HCT116 (cell line): ENCODE measurements at regions not wholly inside any gene's neighbourhood (a gene's known extent, or its start where the extent isn't known, plus 50 kb on each side); places are given as distances from the start of the nearest gene placed in this dataset.

ENCODE experiments used
- CTCF ChIP-seq, 3 experiments: fragments of 200-600 bp in 1 of 3; sonication (generic) in 1 of 3; IDR thresholded peaks in 2 of 3; conservative IDR thresholded peaks in 1 of 3; 2 replicates each; pipeline ENCODE4 v1.5.1; 2012 to 2017; ENCODE audit warnings: low read depth in 2 of 3, low read length in 2 of 3, antibody characterized with exemption in 1 of 3, borderline replicate concordance in 1 of 3, control low read depth in 1 of 3, mild to moderate bottlenecking in 1 of 3, mixed read lengths in 1 of 3, mixed run types in 1 of 3, moderate library complexity in 1 of 3; ENCODE audit not compliant: insufficient read depth in 1 of 3
- EGR1 ChIP-seq: IDR thresholded peaks from 2 replicates; pipeline ENCODE4 v1.6.1; 2012; ENCODE audit warnings: low read depth
- ELF1 ChIP-seq: IDR thresholded peaks from 2 replicates; pipeline ENCODE4 v1.6.1; 2012; ENCODE audit warnings: low read depth, borderline replicate concordance
- EZH2 ChIP-seq: fragments of 200-600 bp; sonication (generic); IDR thresholded peaks from 2 replicates; pipeline ENCODE4 v1.6.1; 2017; ENCODE audit warnings: antibody characterized with exemption, mixed run types
- EZH2phosphoT487 ChIP-seq: fragments of 200-600 bp; IDR thresholded peaks from 2 replicates; pipeline ENCODE4 v1.6.1; 2018; ENCODE audit warnings: antibody characterized with exemption, borderline replicate concordance
- POLR2A ChIP-seq: IDR thresholded peaks from 2 replicates; pipeline ENCODE4 v1.7.0; 2011; ENCODE audit warnings: borderline replicate concordance; ENCODE audit not compliant: insufficient read depth, insufficient read length; ENCODE audit errors: extremely low read depth
- POLR2AphosphoS5 ChIP-seq: IDR thresholded peaks from 2 replicates; pipeline ENCODE4 v1.6.1; 2011; ENCODE audit warnings: mild to moderate bottlenecking, low read depth, low read length, moderate library complexity
- RAD21 ChIP-seq: IDR thresholded peaks from 2 replicates; pipeline ENCODE4 v1.6.1; 2012; ENCODE audit warnings: low read depth, mild to moderate bottlenecking
- SIN3A ChIP-seq: IDR thresholded peaks from 2 replicates; pipeline ENCODE4 v1.6.1; 2012; ENCODE audit warnings: low read depth
- YY1 ChIP-seq: IDR thresholded peaks from 2 replicates; pipeline ENCODE4 v1.6.1; 2011; ENCODE audit warnings: low read length, low read depth, moderate library complexity, mild to moderate bottlenecking; ENCODE audit not compliant: insufficient replicate concordance; ENCODE audit errors: extremely low read depth
- ZFX ChIP-seq: fragments of 450-650 bp; IDR thresholded peaks from 2 replicates; pipeline ENCODE4 v1.6.1; 2017
- ZNF274 ChIP-seq: fragments of 200-500 bp; sonication (Bioruptor generic); IDR thresholded peaks from 2 replicates; pipeline ENCODE4 v1.6.1; 2014; ENCODE audit warnings: mild to moderate bottlenecking, low read depth, low read length, inconsistent platforms
- TF ChIP-seq, protein P1 (sequence below): IDR thresholded peaks from 2 replicates; pipeline ENCODE4 v1.6.1; 2012; ENCODE audit warnings: low read depth

DNA sequence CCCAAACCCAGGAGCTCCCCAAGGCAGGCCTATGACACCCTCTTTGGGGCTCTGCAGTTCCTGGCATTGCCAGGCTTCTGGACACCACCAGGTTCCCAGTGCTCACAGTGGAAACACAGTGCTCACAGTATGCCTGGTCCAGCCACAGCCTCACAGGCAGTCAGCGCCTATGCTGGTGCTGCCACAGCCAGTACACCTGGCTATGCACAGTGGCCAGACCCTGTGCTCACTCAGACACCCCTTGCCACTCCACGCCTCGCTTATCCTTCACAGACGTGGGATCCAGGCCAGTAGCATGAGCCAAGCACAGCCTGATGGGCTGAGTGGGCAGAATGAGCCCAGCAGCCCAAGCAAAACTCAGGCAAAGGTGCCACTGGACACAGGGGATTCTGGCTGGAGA is 579.2 kb upstream of the ADGRL2 start:
- TF ChIP-seq POLR2A: no peak
- no peak for TF ChIP-seq CTCF (IDR thresholded peaks at IDR 0.05 in 2 of 3, conservative IDR thresholded peaks at IDR 0.05 in 1 of 3; ENCODE audit: borderline replicate concordance in 1 of 3, insufficient read depth in 1 of 3, low read depth in 2 of 3, low read length in 2 of 3)
- TF ChIP-seq EGR1: no peak
- no peak for TF ChIP-seq ZFX
- no peak for TF ChIP-seq EZH2
- no peak for TF ChIP-seq POLR2AphosphoS5
- TF ChIP-seq, protein P1, sequence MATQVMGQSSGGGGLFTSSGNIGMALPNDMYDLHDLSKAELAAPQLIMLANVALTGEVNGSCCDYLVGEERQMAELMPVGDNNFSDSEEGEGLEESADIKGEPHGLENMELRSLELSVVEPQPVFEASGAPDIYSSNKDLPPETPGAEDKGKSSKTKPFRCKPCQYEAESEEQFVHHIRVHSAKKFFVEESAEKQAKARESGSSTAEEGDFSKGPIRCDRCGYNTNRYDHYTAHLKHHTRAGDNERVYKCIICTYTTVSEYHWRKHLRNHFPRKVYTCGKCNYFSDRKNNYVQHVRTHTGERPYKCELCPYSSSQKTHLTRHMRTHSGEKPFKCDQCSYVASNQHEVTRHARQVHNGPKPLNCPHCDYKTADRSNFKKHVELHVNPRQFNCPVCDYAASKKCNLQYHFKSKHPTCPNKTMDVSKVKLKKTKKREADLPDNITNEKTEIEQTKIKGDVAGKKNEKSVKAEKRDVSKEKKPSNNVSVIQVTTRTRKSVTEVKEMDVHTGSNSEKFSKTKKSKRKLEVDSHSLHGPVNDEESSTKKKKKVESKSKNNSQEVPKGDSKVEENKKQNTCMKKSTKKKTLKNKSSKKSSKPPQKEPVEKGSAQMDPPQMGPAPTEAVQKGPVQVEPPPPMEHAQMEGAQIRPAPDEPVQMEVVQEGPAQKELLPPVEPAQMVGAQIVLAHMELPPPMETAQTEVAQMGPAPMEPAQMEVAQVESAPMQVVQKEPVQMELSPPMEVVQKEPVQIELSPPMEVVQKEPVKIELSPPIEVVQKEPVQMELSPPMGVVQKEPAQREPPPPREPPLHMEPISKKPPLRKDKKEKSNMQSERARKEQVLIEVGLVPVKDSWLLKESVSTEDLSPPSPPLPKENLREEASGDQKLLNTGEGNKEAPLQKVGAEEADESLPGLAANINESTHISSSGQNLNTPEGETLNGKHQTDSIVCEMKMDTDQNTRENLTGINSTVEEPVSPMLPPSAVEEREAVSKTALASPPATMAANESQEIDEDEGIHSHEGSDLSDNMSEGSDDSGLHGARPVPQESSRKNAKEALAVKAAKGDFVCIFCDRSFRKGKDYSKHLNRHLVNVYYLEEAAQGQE: no peak
- TF ChIP-seq EZH2phosphoT487: no peak
- no peak for TF ChIP-seq ZNF274
- TF ChIP-seq SIN3A: no peak
- no peak for TF ChIP-seq RAD21
- TF ChIP-seq YY1: no peak
- TF ChIP-seq ELF1: no peak
